Peyer's patch (tissue), 4 donors: ENCODE measurements at regions not wholly inside any gene's neighbourhood (a gene's known extent, or its start where the extent isn't known, plus 50 kb on each side); places are given as distances from the start of the nearest gene placed in this dataset.

Experiments
- DNase-seq, 3 donors: peaks; one replicate each; pipeline ENCODE4 v3.0.0-alpha.2; 2017 to 2019
- H3K27ac ChIP-seq, 4 donors: fragments of 200-600 bp; sonication (generic); one replicate each; pipeline ENCODE4 v1.5.1; 2016 to 2019
- H3K27me3 ChIP-seq, 2 donors: fragments of 200-600 bp; sonication (generic); one replicate each; pipeline ENCODE4 v1.5.1; 2019
- H3K36me3 ChIP-seq, 3 donors: fragments of 200-600 bp; sonication (generic); one replicate each; pipeline ENCODE4 v1.5.1; 2016 to 2019
- H3K4me1 ChIP-seq, 4 donors: fragments of 200-600 bp; sonication (generic); one replicate each; pipeline ENCODE4 v1.5.1; 2016 to 2019
- H3K4me3 ChIP-seq, 4 donors: fragments of 200-600 bp; sonication (generic); 1 replicate in 3 of 4; 2 replicates in 1 of 4; pipeline ENCODE4 v1.5.1; 2016 to 2019; ENCODE audit warnings: mild to moderate bottlenecking in 1 of 4
- H3K9me3 ChIP-seq, 4 donors: fragments of 200-600 bp; sonication (generic); one replicate each; pipeline ENCODE4 v1.5.1; 2016 to 2019; ENCODE audit warnings: mild to moderate bottlenecking in 1 of 4
- POLR2A ChIP-seq, 2 donors: fragments of 450-650 bp; IDR thresholded peaks; one replicate each; pipeline ENCODE4 v1.5.1; 2017; ENCODE audit warnings: antibody characterized with exemption in 2 of 2, mild to moderate bottlenecking in 2 of 2, moderate library complexity in 2 of 2
- TF ChIP-seq, protein P1 (sequence below), 6 experiments: fragments of 450-650 bp in 4 of 6; fragments of 200-600 bp in 2 of 6; sonication (generic) in 1 of 6; IDR thresholded peaks; one replicate each; pipeline ENCODE4 v1.5.1; 2017 to 2019; ENCODE audit warnings: antibody characterized with exemption in 6 of 6, mild to moderate bottlenecking in 3 of 6, moderate library complexity in 1 of 6

DNA sequence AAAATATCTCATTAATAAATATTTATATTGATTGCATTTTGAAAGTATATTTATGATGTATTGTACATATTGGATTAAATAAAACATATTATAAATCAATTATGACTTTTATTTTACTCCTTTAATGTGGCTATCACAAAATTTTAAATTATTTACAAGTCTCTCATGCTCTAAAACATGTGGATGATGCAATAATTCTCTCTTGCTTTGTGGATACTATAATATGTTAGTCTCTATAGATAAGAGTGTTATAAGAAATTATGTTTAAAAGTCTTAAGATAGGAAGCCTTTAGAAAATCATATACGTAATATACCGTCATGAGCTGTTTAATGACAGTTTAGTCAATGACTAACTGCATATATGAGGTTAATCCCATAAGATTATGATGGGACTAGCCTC is 547.4 kb upstream of the ALCAM start:
- DNase-seq: no peak
- H3K9me3 ChIP-seq: peaks cover 0 to 12% (median 0%) of the 10 kb centered on the region in 4 donors
- no peaks in the 10 kb centered on the region for H3K27me3 ChIP-seq
- H3K36me3 ChIP-seq: no peaks in the 10 kb centered on the region
- no peak overlapping the region for H3K27ac ChIP-seq
- no peak overlapping the region for H3K4me3 ChIP-seq
- H3K4me1 ChIP-seq: no peaks in the 10 kb centered on the region
- TF ChIP-seq POLR2A (IDR thresholded peaks at IDR 0.05): no peak
- TF ChIP-seq, protein P1, sequence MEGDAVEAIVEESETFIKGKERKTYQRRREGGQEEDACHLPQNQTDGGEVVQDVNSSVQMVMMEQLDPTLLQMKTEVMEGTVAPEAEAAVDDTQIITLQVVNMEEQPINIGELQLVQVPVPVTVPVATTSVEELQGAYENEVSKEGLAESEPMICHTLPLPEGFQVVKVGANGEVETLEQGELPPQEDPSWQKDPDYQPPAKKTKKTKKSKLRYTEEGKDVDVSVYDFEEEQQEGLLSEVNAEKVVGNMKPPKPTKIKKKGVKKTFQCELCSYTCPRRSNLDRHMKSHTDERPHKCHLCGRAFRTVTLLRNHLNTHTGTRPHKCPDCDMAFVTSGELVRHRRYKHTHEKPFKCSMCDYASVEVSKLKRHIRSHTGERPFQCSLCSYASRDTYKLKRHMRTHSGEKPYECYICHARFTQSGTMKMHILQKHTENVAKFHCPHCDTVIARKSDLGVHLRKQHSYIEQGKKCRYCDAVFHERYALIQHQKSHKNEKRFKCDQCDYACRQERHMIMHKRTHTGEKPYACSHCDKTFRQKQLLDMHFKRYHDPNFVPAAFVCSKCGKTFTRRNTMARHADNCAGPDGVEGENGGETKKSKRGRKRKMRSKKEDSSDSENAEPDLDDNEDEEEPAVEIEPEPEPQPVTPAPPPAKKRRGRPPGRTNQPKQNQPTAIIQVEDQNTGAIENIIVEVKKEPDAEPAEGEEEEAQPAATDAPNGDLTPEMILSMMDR (IDR thresholded peaks at IDR 0.05): no peak

DNA sequence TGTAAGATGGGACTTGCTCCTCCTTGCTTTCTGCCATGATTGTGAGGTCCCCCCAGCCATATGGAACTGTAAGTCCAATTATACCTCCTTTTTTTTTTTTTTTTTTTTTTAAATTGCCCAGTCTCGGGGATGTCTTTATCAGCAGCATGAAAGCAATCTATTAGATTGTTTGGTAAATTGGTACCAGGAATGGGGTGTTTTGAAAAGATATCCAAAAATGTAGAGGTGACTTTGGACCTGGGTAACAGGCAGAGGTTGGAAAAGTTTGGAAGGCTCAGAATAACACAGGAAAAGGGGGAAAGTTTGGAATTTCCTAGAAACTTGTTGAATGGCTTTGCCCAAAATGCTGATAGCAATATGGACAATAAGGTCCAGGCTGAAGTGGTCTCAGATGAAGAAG is 545.8 kb upstream of the ALCAM start:
- no peak overlapping the region for H3K4me3 ChIP-seq
- no peak for DNase-seq
- H3K36me3 ChIP-seq: no peaks in the 10 kb centered on the region
- TF ChIP-seq POLR2A (IDR thresholded peaks at IDR 0.05): no peak
- TF ChIP-seq, protein P1 (IDR thresholded peaks at IDR 0.05): no peak
- H3K4me1 ChIP-seq: no peaks in the 10 kb centered on the region
- H3K27me3 ChIP-seq: no peaks in the 10 kb centered on the region
- H3K9me3 ChIP-seq: peaks cover 0 to 12% (median 0%) of the 10 kb centered on the region in 4 donors
- H3K27ac ChIP-seq: no peak overlapping the region

DNA sequence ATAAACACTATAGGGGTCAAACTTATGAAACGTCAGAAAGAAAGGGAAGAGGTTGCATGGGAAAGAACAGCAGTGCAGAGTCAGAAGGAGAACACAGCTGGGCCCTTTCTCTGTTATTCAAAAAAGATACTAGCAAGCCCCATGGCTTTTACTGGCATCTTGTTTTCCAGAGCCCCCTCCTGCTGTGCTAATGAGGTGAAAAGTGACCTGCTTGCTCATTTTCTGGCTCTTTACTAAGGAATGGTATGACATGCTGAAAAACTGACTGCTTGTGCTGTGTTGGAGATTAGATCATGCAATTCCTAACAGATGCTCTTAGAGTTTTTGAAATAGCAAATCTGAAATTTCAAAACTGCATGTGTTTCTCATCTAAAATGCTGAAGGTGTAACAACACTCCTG is 541.6 kb upstream of the ALCAM start:
- TF ChIP-seq, protein P1 (IDR thresholded peaks at IDR 0.05): no peak
- TF ChIP-seq POLR2A (IDR thresholded peaks at IDR 0.05): no peak
- Histone ChIP-seq H3K4me1 (no peaks in the 10 kb centered on the region), H3K36me3 (no peaks in the 10 kb centered on the region), H3K27ac (no peak overlapping the region), H3K9me3 (peaks cover 0 to 12% (median 0%) of the 10 kb centered on the region in 4 donors), H3K27me3 (no peaks in the 10 kb centered on the region), H3K4me3 (no peak overlapping the region)
- no peak for DNase-seq

DNA sequence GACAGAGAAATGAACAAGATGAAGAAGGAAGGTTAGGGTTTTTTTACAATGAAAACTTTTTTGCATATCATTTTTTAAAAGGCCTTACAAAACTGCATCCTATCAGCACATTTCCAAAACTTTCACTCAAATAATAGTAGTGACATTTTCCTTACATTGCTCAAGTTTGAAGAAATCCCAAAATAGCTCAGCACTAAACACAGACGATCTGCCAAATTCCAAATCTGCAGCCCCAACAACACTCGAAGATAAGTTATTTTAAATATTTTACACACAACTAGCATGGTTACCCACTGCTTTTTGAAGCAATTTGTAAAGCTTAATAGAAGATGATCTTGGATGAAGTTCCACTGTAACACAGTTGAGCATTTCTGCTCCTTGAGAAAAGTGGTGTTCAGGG is 535.6 kb upstream of the ALCAM start:
- Histone ChIP-seq H3K36me3 (no peaks in the 10 kb centered on the region), H3K4me1 (no peaks in the 10 kb centered on the region), H3K27ac (no peak overlapping the region), H3K27me3 (no peaks in the 10 kb centered on the region), H3K4me3 (no peak overlapping the region), H3K9me3 (no peaks in the 10 kb centered on the region)
- TF ChIP-seq, protein P1 (IDR thresholded peaks at IDR 0.05): no peak
- no peak for TF ChIP-seq POLR2A (IDR thresholded peaks at IDR 0.05)
- DNase-seq: no peak

DNA sequence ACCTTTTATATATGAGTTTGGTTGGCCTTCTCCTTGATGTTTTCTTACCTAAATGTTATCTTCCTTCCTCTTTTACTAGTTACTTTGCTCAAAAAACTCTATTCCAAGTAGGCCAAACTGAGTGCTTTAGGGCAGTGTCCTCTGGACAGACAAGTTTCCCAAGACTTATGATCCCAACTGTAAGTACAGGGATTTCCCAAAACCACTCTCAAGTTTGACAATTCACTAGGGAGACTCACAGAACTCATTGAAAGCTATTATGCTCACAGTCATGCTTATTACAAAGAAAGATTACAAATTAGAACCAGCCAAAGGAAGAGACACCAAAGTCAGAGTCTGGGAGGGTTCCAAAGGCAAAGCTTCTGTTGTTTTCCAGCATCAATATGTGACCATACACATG is 534.2 kb upstream of the ALCAM start:
- Histone ChIP-seq H3K4me1 (no peaks in the 10 kb centered on the region), H3K9me3 (no peaks in the 10 kb centered on the region), H3K4me3 (no peak overlapping the region), H3K36me3 (no peaks in the 10 kb centered on the region), H3K27ac (no peak overlapping the region), H3K27me3 (no peaks in the 10 kb centered on the region)
- no peak for DNase-seq
- TF ChIP-seq POLR2A (IDR thresholded peaks at IDR 0.05): no peak
- TF ChIP-seq, protein P1 (IDR thresholded peaks at IDR 0.05): no peak

DNA sequence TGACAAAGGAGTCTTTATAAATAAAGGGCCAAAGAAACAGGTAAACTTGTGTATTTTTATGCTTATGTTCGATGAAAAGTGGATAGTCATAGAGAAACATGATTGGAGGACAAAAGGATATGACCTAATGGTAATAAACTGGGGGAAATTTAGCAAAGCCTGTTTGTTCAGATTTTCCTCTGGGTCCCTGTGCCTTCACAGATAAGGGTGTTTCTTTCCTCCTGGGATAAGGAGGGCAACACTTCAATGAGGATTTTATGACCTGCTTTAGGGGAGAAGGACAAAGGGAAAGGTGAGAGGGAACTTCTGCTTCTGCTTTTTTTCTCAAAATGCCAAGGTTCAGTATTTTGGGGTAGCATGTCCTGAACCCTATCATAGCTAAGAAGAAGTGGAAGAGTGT is 531.3 kb upstream of the ALCAM start:
- Histone ChIP-seq H3K9me3 (no peaks in the 10 kb centered on the region), H3K4me1 (no peaks in the 10 kb centered on the region), H3K4me3 (no peak overlapping the region), H3K27ac (no peak overlapping the region), H3K36me3 (no peaks in the 10 kb centered on the region), H3K27me3 (no peaks in the 10 kb centered on the region)
- no peak for DNase-seq
- TF ChIP-seq POLR2A (IDR thresholded peaks at IDR 0.05): no peak
- TF ChIP-seq, protein P1 (IDR thresholded peaks at IDR 0.05): no peak
